ENCODE measurements at regions not wholly inside any gene's neighbourhood (a gene's known extent, or its start where the extent isn't known, plus 50 kb on each side); places are given as distances from the start of the nearest gene placed in this dataset.
"Not testable (repeated sequence)": the region's sequence is repeated elsewhere in the genome, so short reads cannot be mapped to it uniquely, and the experiment has no call there.

DNA sequence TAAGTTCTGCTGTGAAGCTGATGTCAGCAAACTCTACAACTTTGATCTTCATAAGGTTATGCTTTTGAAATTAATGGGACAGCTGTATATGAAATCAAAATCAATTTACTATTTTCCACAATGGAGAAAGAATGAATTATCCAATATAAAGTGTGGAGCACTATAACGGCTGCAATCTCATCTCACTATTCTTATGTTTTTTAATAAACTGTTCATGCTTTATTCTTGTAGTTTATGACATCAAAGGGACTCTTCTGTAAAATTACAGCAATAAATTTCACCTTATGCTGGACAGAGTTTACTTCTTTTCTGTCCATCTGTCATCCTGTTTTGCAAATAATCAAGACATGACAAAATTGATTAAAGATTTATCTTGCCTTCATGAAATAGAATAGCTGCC lies 192.5 kb downstream of the TECRL start:
- no peak for DNase-seq

- DNase-seq = no peak
Measured at GRCh38 chr4:64205376-64205775, 203.9 kb downstream of the TECRL start.

DNA sequence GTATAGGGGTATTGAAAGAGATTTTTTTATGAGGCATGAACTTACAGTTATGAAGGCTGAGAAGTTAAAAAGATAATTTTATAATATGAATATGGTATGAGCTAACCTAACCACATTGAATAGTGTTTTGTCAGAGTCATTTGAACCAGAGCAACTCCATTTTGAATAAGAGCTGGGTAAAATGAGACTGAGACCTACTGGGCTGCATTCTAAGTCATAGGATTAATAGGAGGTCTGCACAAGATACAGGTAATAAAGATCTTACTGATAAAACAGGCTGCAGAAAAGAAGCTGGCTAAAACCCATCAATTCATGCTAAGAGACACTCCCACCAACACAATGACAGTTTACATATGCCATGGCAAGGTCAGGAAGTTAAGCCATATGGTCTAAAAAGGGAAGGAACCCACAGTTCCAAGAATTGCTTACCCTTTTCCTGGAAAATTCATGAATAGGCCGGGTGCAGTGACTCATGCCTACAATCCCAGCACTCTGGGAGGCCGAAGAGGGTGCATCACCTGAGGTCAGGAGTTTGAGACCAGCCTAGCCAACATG lies 209.2 kb downstream of the TECRL start:
- no peak for DNase-seq

GRCh38 chr4:64195582-64195981 lies 213.7 kb downstream of the TECRL start:
- DNase-seq = no peak

- no peak for DNase-seq
Measured at GRCh38 chr4:64192731-64193412, 216.4 kb downstream of the TECRL start.

DNA sequence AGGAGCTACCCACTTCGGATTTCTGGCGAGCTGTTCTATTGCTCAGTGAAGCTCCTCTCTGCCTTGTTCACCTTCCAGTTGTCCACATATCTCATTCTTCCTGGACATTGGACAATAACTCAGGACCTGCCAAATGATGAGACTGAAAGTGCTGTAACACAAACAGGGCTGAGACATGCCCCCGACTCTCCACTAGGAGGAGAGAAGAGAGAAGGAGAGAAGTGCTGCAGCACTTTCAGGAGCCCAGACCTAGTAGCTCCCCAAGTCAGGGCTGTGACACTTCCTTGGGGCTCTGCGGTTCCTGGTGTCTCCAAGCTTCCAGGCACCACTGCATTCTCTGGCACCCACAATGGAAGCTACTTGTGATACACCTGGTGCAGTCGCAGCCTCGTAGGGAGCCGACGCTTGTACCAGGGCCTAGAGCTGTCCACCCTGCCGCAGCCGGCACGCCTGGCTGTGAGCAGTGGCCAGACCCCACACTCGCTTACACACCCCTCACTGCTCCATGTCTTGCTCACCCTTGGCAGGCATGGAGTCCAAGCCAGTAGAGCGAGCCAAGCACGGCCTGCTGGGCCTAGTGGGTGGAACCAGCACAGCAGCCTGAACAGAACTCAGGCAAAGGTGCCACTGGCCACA lies 234.9 kb downstream of the TECRL start:
- DNase-seq = no peak

- no peak for DNase-seq
Measured at GRCh38 chr4:64166365-64166764, 242.9 kb downstream of the TECRL start.

- DNase-seq = peak; percentile 26
Measured at GRCh38 chr4:64158648-64159326, 250.5 kb downstream of the TECRL start.

GRCh38 chr4:64157397-64157796 lies 251.9 kb downstream of the TECRL start:
- DNase-seq = no peak

DNA sequence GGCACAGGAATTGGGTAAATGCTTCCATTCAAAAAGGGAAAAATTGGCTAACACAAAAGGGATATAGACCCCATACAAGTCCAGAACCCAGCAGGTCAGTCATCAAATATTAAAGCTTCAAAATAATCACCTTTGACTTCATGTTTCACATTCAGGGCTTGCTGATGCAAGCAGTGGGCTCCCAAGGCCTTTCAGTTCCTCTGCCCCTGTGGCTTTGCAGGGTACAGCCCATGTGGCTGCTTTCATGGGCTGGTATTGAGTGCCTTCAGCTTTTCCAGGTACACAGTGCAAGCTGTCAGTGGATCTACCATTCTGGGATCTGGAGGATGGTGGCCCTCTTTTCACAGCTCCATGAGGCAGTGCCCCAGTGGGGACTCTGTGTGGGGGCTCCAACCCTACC lies 253.0 kb downstream of the TECRL start:
- DNase-seq = no peak

- no peak for DNase-seq
Measured at GRCh38 chr4:64146030-64146429, 263.2 kb downstream of the TECRL start.

DNA sequence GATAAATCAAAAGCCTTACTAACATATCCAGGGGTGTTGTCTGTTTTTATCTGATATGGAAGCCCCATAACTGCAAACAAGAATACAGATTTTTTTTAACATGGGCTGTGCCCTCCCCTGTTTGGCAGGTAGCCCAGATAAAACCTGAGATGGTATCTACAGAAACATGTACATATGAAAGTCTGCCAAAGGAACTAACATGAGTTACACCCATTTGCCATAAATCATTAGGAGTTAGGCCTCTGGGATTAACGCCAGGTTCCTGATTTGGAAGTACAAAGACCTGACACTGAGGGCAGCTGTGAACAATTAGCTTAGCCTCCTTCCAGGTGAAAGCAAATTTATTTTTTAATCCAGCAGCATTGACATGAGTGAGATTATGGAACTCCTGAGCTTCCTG lies 264.3 kb downstream of the TECRL start:
- DNase-seq = no peak

DNA sequence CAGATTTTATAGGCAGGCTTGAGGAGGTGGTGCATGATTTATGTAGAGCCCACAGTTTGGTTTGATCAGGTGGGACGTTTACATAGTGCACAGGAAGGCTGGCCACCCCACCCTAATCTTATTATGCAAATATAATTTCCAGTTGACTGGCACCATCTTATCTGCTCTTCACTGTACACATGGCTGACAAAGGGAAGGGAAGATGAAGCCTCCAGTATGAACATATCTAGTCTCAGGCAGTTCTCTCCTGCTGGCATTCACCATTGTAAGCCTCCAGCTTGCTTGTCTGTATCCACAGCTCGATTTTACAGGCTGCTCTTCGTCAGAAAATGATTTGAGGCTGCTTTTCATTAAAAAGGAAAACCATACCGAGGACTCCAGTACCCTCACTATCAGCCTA lies 278.3 kb downstream of the TECRL start:
- peak; percentile 43 for DNase-seq

GRCh38 chr4:64125354-64125753 lies 283.9 kb downstream of the TECRL start:
- DNase-seq = no peak

GRCh38 chr4:64121803-64122202 lies 287.4 kb downstream of the TECRL start:
- no peak for DNase-seq

DNA sequence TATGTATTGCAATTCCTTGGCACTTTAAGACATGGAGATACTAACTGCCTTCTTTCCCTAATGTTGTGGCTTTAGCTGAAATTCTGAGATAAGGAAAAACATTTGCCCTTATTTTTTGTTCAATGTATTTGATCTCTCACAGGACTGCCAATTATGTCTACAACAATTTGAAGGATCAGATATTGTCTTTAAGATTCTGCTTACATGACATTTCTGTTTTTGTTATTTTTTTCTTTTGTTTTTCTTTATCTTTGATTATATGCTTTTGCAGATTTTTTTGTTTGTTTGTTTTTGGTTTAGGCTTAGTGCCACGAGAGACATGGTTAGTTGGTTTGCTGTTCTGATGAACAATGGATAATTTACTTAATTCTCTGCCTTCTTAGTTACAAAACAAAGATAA lies 303.3 kb downstream of the TECRL start:
- no peak for DNase-seq

DNA sequence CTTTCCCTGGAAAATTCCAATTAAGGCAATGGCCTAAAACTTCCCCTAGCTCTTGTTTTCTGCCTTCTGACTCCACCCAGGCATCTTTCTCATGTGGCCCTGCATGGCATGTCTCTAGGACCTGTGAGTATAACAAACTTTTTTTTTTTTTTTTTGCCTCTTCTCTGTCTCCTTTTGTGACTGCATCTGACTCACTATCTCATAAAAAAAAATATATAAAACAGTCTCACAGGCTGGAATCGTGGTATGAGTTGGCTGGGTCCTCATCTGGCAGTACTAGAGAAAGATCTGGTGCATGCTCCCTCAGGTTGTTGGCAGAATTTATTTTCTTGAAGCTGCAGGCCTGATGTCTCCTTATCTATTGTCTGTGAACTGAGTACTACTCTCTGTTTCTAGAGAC lies 313.9 kb downstream of the TECRL start:
- DNase-seq = no peak

- DNase-seq = no peak
Measured at GRCh38 chr4:64079316-64079715, 329.9 kb downstream of the TECRL start.

- no peak for DNase-seq
Measured at GRCh38 chr4:64068096-64068495, 341.2 kb downstream of the TECRL start.

DNA sequence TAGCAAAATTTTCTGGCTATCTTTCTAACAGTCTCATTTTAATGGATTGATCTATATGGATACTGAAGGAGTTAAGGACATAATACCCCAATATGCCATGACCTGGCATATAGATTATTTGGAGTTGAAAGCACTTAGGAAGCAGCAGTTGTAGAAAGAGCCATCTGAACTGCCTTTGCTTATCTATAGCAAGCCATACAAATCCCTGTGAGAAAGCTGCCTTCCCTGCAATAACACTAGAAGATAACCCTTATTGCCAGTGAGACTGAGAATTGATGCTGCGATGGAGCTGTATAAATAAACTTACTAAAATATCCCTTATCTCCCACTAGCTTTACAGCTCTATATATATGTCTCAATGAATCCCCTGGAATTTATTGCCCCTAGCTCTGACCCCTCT lies 346.3 kb downstream of the TECRL start:
- DNase-seq = no peak

- DNase-seq = not testable (repeated sequence)
Measured at GRCh38 chr4:64037033-64037432, 372.2 kb downstream of the TECRL start.

DNA sequence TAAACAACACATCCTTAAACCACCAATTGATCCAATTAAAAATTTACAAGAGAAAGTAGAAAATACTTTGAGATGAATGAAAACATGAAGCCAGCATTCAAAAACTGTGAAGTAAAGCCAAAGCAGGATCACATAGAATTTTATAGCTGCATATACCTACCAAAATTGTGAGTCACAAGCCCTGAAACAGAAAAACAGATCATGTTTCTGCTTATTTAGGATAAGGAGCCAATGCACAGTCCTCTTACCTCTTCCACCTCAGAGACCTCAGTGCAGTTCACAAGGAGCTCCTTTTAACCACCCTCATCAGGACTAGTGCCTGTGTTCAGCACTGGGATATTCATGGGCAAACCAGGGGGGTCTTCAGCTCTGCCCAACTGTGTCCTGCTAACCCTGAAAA lies 386.7 kb downstream of the TECRL start:
- no peak for DNase-seq

- no peak for DNase-seq
Measured at GRCh38 chr4:64016893-64017292, 392.4 kb downstream of the TECRL start.

- DNase-seq = no peak
Measured at GRCh38 chr4:64014647-64015046, 394.6 kb downstream of the TECRL start.
